H1 (cell line): ENCODE measurements at regions not wholly inside any gene's neighbourhood (a gene's known extent, or its start where the extent isn't known, plus 50 kb on each side); places are given as distances from the start of the nearest gene placed in this dataset.

ENCODE experiments used
- CTCF ChIA-PET: fragments of 300-600 bp; sonication (Branson Sonifier 250); formaldehyde crosslinking; loops from one replicate; lab custom pipeline; 2021; ENCODE audit not compliant: partially characterized antibody; lab: Charles Lee
- POLR2A ChIA-PET: fragments of 300-600 bp; sonication (Branson Sonifier 250); formaldehyde crosslinking; loops from one replicate; lab custom pipeline; 2021; ENCODE audit warnings: inconsistent platforms; ENCODE audit not compliant: partially characterized antibody; lab: Charles Lee
- DNase-seq, 2 experiments: peaks; one replicate each; pipeline versions ENCODE4 v3.0.0 to v3.0.0-alpha.2; 2010 to 2022; ENCODE audit warnings: low spot score in 2 of 2, low read depth in 1 of 2, mixed read lengths in 1 of 2
- FAIRE-seq: peaks from 2 replicates; lab custom pipeline; 2011; peaks lifted over from hg19 to GRCh38; lab: Jason Lieb, UNC
- H2AFZ ChIP-seq: 2 replicates; pipeline ENCODE4 v1.8.1; 2012; ENCODE audit warnings: low read length, inconsistent platforms
- H2AK5ac ChIP-seq: 2 replicates; pipeline ENCODE4 v1.6.1; 2013; ENCODE audit warnings: low read depth, low read length
- H2BK120ac ChIP-seq: replicated peaks from 2 replicates; pipeline ENCODE3; 2013; ENCODE audit warnings: low read depth, low read length, inconsistent platforms
- H2BK12ac ChIP-seq: 2 replicates; pipeline ENCODE4 v1.6.1; 2013; ENCODE audit warnings: low read depth, low read length
- H2BK15ac ChIP-seq: 2 replicates; pipeline ENCODE4 v1.6.1; 2013; ENCODE audit warnings: low read length
- H2BK20ac ChIP-seq: 2 replicates; pipeline ENCODE4 v1.6.1; 2013; ENCODE audit warnings: low read length
- H2BK5ac ChIP-seq: 2 replicates; pipeline ENCODE4 v1.6.1; 2013; ENCODE audit warnings: low read depth, low read length
- H3K14ac ChIP-seq: 2 replicates; pipeline ENCODE4 v1.6.1; 2013; ENCODE audit warnings: inconsistent platforms; ENCODE audit not compliant: insufficient read length
- H3K18ac ChIP-seq: 2 replicates; pipeline ENCODE4 v1.6.1; 2013; ENCODE audit warnings: low read length; ENCODE audit errors: extremely low read depth
- H3K23ac ChIP-seq: 2 replicates; pipeline ENCODE4 v1.6.1; 2013; ENCODE audit warnings: inconsistent platforms; ENCODE audit not compliant: insufficient read length
- H3K23me2 ChIP-seq: 2 replicates; pipeline ENCODE4 v1.6.1; 2013; ENCODE audit warnings: low read depth, low read length
- H3K27ac ChIP-seq: 2 replicates; pipeline ENCODE4 v1.6.1; 2011; ENCODE audit warnings: low read depth, low read length, inconsistent platforms
- H3K27me3 ChIP-seq, 4 experiments: replicated peaks in 1 of 4; 1 replicate in 1 of 4; 2 replicates in 3 of 4; pipeline versions ENCODE4 v1.6.1 to v1.8.1; 2011 to 2013; ENCODE audit warnings: low read length in 3 of 4, mild to moderate bottlenecking in 3 of 4, inconsistent platforms in 2 of 4, mixed read lengths in 2 of 4, moderate library complexity in 1 of 4; ENCODE audit not compliant: control insufficient read depth in 3 of 4, insufficient read depth in 3 of 4; ENCODE audit errors: extremely low read depth in 1 of 4
- H3K36me3 ChIP-seq, 4 experiments: 2 replicates each; pipeline versions ENCODE4 v1.6.1 to v1.8.1; 2011 to 2013; ENCODE audit warnings: mild to moderate bottlenecking in 4 of 4, low read length in 3 of 4, moderate library complexity in 2 of 4, control low read depth in 1 of 4, inconsistent platforms in 1 of 4; ENCODE audit not compliant: insufficient read depth in 4 of 4, control insufficient read depth in 2 of 4
- H3K4ac ChIP-seq: replicated peaks from 2 replicates; pipeline ENCODE3; 2013; ENCODE audit warnings: low read length, low read depth, mixed read lengths, inconsistent platforms; ENCODE audit not compliant: insufficient read length
- H3K4me1 ChIP-seq, 4 experiments: replicated peaks in 1 of 4; 1 replicate in 1 of 4; 2 replicates in 3 of 4; pipeline versions ENCODE4 v1.6.1 to v1.8.1; 2011 to 2013; ENCODE audit warnings: low read length in 3 of 4, inconsistent platforms in 2 of 4, mixed read lengths in 1 of 4; ENCODE audit not compliant: insufficient read depth in 4 of 4, control insufficient read depth in 3 of 4
- H3K4me2 ChIP-seq, 2 experiments: 2 replicates each; pipeline versions ENCODE4 v1.6.1 to v1.8.1; 2011 to 2013; ENCODE audit warnings: low read depth in 2 of 2, low read length in 2 of 2, control low read depth in 1 of 2, inconsistent platforms in 1 of 2, mild to moderate bottlenecking in 1 of 2; ENCODE audit not compliant: insufficient read depth in 1 of 2
- H3K4me3 ChIP-seq, 4 experiments: fragments of 200-600, 300-600 bp in 1 of 4; sonication (generic), shearing (Covaris generic), sonication (Bioruptor Twin) in 1 of 4; 2 replicates each; pipeline versions ENCODE4 v1.5.1 to v1.8.1; 2011 to 2016; ENCODE audit warnings: low read length in 4 of 4, low read depth in 3 of 4, control low read depth in 2 of 4, inconsistent platforms in 2 of 4, mild to moderate bottlenecking in 2 of 4, mixed read lengths in 1 of 4, moderate library complexity in 1 of 4; ENCODE audit not compliant: insufficient read depth in 2 of 4; ENCODE audit errors: extremely low read depth in 1 of 4
- H3K56ac ChIP-seq: replicated peaks from 2 replicates; pipeline ENCODE3; 2013; ENCODE audit warnings: low read depth, mild to moderate bottlenecking, mixed read lengths, low read length, inconsistent platforms; ENCODE audit not compliant: insufficient read length
- H3K79me1 ChIP-seq: 2 replicates; pipeline ENCODE4 v1.6.1; 2013; ENCODE audit warnings: low read depth, low read length, control low read depth
- H3K79me2 ChIP-seq, 2 experiments: 2 replicates each; pipeline versions ENCODE4 v1.6.1 to v1.8.1; 2012 to 2013; ENCODE audit warnings: low read length in 2 of 2, mild to moderate bottlenecking in 2 of 2, inconsistent platforms in 1 of 2; ENCODE audit not compliant: insufficient read depth in 2 of 2, control insufficient read depth in 1 of 2
- H3K9ac ChIP-seq, 4 experiments: replicated peaks in 1 of 4; 1 replicate in 1 of 4; 2 replicates in 3 of 4; pipeline versions ENCODE4 v1.6.1 to v1.8.1; 2011 to 2013; ENCODE audit warnings: low read depth in 3 of 4, low read length in 3 of 4, control low read depth in 2 of 4, mild to moderate bottlenecking in 2 of 4, moderate library complexity in 2 of 4, inconsistent platforms in 1 of 4; ENCODE audit errors: extremely low read depth in 1 of 4
- H3K9me3 ChIP-seq, 2 experiments: 2 replicates each; pipeline versions ENCODE4 v1.6.1 to v1.8.1; 2012 to 2013; ENCODE audit warnings: mild to moderate bottlenecking in 2 of 2, moderate library complexity in 2 of 2, control low read depth in 1 of 2, inconsistent platforms in 1 of 2, low read depth in 1 of 2, low read length in 1 of 2, mixed read lengths in 1 of 2; ENCODE audit not compliant: insufficient read depth in 2 of 2
- H4K20me1 ChIP-seq, 2 experiments: replicated peaks in 1 of 2; 2 replicates each; pipeline versions ENCODE3 to v1.8.1; 2011 to 2013; ENCODE audit warnings: inconsistent platforms in 2 of 2, low read length in 2 of 2, mild to moderate bottlenecking in 1 of 2; ENCODE audit not compliant: insufficient read depth in 2 of 2, control insufficient read depth in 1 of 2
- H4K5ac ChIP-seq: 2 replicates; pipeline ENCODE4 v1.6.1; 2013; ENCODE audit warnings: low read length, low read depth, mixed read lengths, inconsistent platforms; ENCODE audit not compliant: insufficient read length
- H4K8ac ChIP-seq: 2 replicates; pipeline ENCODE4 v1.8.0; 2013; ENCODE audit warnings: mild to moderate bottlenecking, moderate library complexity, low read length, inconsistent platforms; ENCODE audit not compliant: insufficient read depth; ENCODE audit errors: extremely low read depth
- H4K91ac ChIP-seq: replicated peaks from 2 replicates; pipeline ENCODE3; 2013; ENCODE audit warnings: low read length, mixed read lengths, inconsistent platforms; ENCODE audit not compliant: insufficient read length
- ATF2 ChIP-seq: IDR thresholded peaks from 2 replicates; pipeline ENCODE4 v1.6.1; 2012; ENCODE audit warnings: low read length, inconsistent platforms
- BACH1 ChIP-seq: IDR thresholded peaks from 2 replicates; pipeline ENCODE4 v1.6.1; 2012; ENCODE audit warnings: low read length, improper control_type of control experiment
- CHD1 ChIP-seq: IDR thresholded peaks from 2 replicates; pipeline ENCODE4 v1.6.1; 2012; ENCODE audit warnings: low read depth, low read length, improper control_type of control experiment
- CTBP2 ChIP-seq: IDR thresholded peaks from 2 replicates; pipeline ENCODE4 v1.7.0; 2011; ENCODE audit warnings: borderline replicate concordance, mild to moderate bottlenecking, moderate library complexity, mixed read lengths, low read length; ENCODE audit not compliant: insufficient read depth, insufficient read length
- JUN ChIP-seq: IDR thresholded peaks from 2 replicates; pipeline ENCODE4 v1.6.1; 2011; ENCODE audit warnings: low read depth, mild to moderate bottlenecking, improper control_type of control experiment, low read length
- JUND ChIP-seq: IDR thresholded peaks from 2 replicates; pipeline ENCODE4 v1.6.1; 2011; ENCODE audit warnings: mild to moderate bottlenecking, improper control_type of control experiment, low read length
- KDM1A ChIP-seq: fragments of 200-600, 300-600 bp; sonication (generic); IDR thresholded peaks from 2 replicates; pipeline ENCODE4 v1.7.1; 2016; ENCODE audit warnings: mild to moderate bottlenecking, low read length, borderline replicate concordance
- POU5F1 ChIP-seq: IDR thresholded peaks from 2 replicates; pipeline ENCODE4 v1.6.1; 2011; ENCODE audit warnings: low read depth, mild to moderate bottlenecking, low read length, moderate library complexity
- RBBP5 ChIP-seq: IDR thresholded peaks from 2 replicates; pipeline ENCODE4 v1.7.1; 2012; ENCODE audit warnings: low read depth, mild to moderate bottlenecking, inconsistent platforms, low read length, moderate library complexity, borderline replicate concordance
- SIX5 ChIP-seq: IDR thresholded peaks from 2 replicates; pipeline ENCODE4 v1.6.1; 2011; ENCODE audit warnings: mild to moderate bottlenecking, low read depth, low read length
- TEAD4 ChIP-seq: IDR thresholded peaks from 2 replicates; pipeline ENCODE4 v1.6.1; 2012; ENCODE audit warnings: low read depth, low read length, inconsistent platforms, mixed read lengths
- USF2 ChIP-seq: IDR thresholded peaks from 2 replicates; pipeline ENCODE4 v1.6.1; 2011; ENCODE audit warnings: low read length, improper control_type of control experiment
- WGBS, 2 experiments: shearing (Covaris generic) in 1 of 2; methylation state at CpG; one replicate each; pipeline versions ENCODE4 v1.1.6 to v1.1.7; 2013 to 2015; ENCODE audit warnings: low lambda C conversion rate in 2 of 2, mixed read lengths in 2 of 2, inconsistent platforms in 1 of 2, low coverage in 1 of 2, missing lambda C conversion rate in 1 of 2; ENCODE audit not compliant: insufficient replicate concordance in 2 of 2, insufficient coverage in 1 of 2, insufficient read length in 1 of 2; ENCODE audit errors: extremely low coverage in 1 of 2, missing lambda C conversion rate in 1 of 2; 5-methylcytosine and 5-hydroxymethylcytosine counted together

GRCh38 chr14:84234281-84234680 is 1295.7 kb upstream of the FLRT2 start:
- H2AFZ ChIP-seq = no peak overlapping the region
- H3K27ac ChIP-seq = no peak overlapping the region
- no peak overlapping the region for H3K23ac ChIP-seq
- ChIA-PET POLR2A (no interaction called here), CTCF (no interaction called here)
- H3K79me1 ChIP-seq = no peaks in the 10 kb centered on the region
- no peak overlapping the region for H3K9ac ChIP-seq
- no peak overlapping the region for H2AK5ac ChIP-seq
- no peak overlapping the region for H2BK15ac ChIP-seq
- H3K23me2 ChIP-seq = no peaks in the 10 kb centered on the region
- no peak for DNase-seq
- WGBS, 2 experiments = 86% methylated on average over 7 of the region's 7 CpGs; no CpG with 5 or more reads in 1 of the 2 experiments
- H4K5ac ChIP-seq = no peak overlapping the region
- H4K8ac ChIP-seq = no peak overlapping the region
- no peaks in the 10 kb centered on the region for H3K79me2 ChIP-seq
- H3K56ac ChIP-seq = no peak overlapping the region
- no peak overlapping the region for H3K14ac ChIP-seq
- H2BK5ac ChIP-seq = no peak overlapping the region
- H3K36me3 ChIP-seq = no peaks in the 10 kb centered on the region
- H2BK120ac ChIP-seq = no peak overlapping the region
- FAIRE-seq = no peak
- no peak overlapping the region for H4K91ac ChIP-seq
- no peak overlapping the region for H2BK20ac ChIP-seq
- H3K27me3 ChIP-seq = no peaks in the 10 kb centered on the region
- H3K4me2 ChIP-seq = no peak overlapping the region
- H3K4ac ChIP-seq = no peak overlapping the region
- no peaks in the 10 kb centered on the region for H4K20me1 ChIP-seq
- no peaks in the 10 kb centered on the region for H3K9me3 ChIP-seq
- H2BK12ac ChIP-seq = no peak overlapping the region
- no peak overlapping the region for H3K4me3 ChIP-seq
- H3K18ac ChIP-seq = no peak overlapping the region
- H3K4me1 ChIP-seq = no peaks in the 10 kb centered on the region
- TF ChIP-seq CHD1 = no peak
- no peak for TF ChIP-seq JUN
- no peak for TF ChIP-seq TEAD4
- TF ChIP-seq CTBP2 = no peak
- no peak for TF ChIP-seq BACH1
- TF ChIP-seq JUND = no peak
- no peak for TF ChIP-seq RBBP5
- TF ChIP-seq KDM1A = no peak
- no peak for TF ChIP-seq SIX5
- no peak for TF ChIP-seq ATF2
- TF ChIP-seq USF2 = no peak
- TF ChIP-seq POU5F1 = no peak
